Activated CD8-positive, alpha-beta T cell treated with anti-CD3 and anti-CD28 coated beads for 36 hours (primary cell): ENCODE measurements at regions not wholly inside any gene's neighbourhood (a gene's known extent, or its start where the extent isn't known, plus 50 kb on each side); places are given as distances from the start of the nearest gene placed in this dataset.

ENCODE experiments used
- ATAC-seq: fragments of 200-7000 bp; cut with Tn5 transposase; one replicate; pipeline ENCODE4 v1.10.0; 2021; ENCODE audit warnings: mild to moderate bottlenecking, moderate library complexity
- CTCF ChIA-PET: fragments of 350-600 bp; sonication (Branson Sonifier 250); formaldehyde crosslinking; loops from one replicate; lab custom pipeline; 2021; ENCODE audit warnings: antibody characterized with exemption; lab: Charles Lee
- POLR2A ChIA-PET: fragments of 350-600 bp; sonication (Branson Sonifier 250); formaldehyde crosslinking; loops from one replicate; lab custom pipeline; 2021; ENCODE audit warnings: antibody characterized with exemption; lab: Charles Lee
- DNase-seq: peaks from one replicate; pipeline ENCODE4 v3.0.0-alpha.2; 2020
- H3K27ac Mint-ChIP-seq: one replicate; pipeline ENCODE4 v1.8.0; 2021; ENCODE audit warnings: mild to moderate bottlenecking, mixed read lengths
- H3K27me3 Mint-ChIP-seq: one replicate; pipeline ENCODE4 v1.8.0; 2021; ENCODE audit warnings: mixed read lengths
- H3K36me3 Mint-ChIP-seq: one replicate; pipeline ENCODE4 v1.8.0; 2021; ENCODE audit warnings: low read depth, mixed read lengths
- H3K4me1 Mint-ChIP-seq: one replicate; pipeline ENCODE4 v1.8.0; 2021; ENCODE audit warnings: low read depth, mixed read lengths
- H3K4me3 Mint-ChIP-seq: one replicate; pipeline ENCODE4 v1.8.0; 2021; ENCODE audit warnings: mild to moderate bottlenecking, moderate library complexity, mixed read lengths
- H3K9me3 Mint-ChIP-seq: one replicate; pipeline ENCODE4 v1.8.0; 2021; ENCODE audit warnings: mixed read lengths
- CTCF ChIP-seq: fragments of 200-600 bp; IDR thresholded peaks from one replicate; pipeline ENCODE4 v1.8.0; 2022; ENCODE audit warnings: antibody characterized with exemption, mild to moderate bottlenecking
- intact Hi-C: fragments of 100-400 bp; cut with micrococcal nuclease; formaldehyde crosslinking; loops from one replicate; pipeline ENCODE4 v1.10.0; 2022

- peaks cover 4% of the 10 kb centered on the region for H3K4me1 Mint-ChIP-seq
- H3K27ac Mint-ChIP-seq = no peak overlapping the region
- no peak for DNase-seq
- intact Hi-C loops = no loop called here
- CTCF ChIA-PET = no interaction called here
- no peaks in the 10 kb centered on the region for H3K9me3 Mint-ChIP-seq
- H3K4me3 Mint-ChIP-seq = no peak overlapping the region
- no peaks in the 10 kb centered on the region for H3K36me3 Mint-ChIP-seq
- H3K27me3 Mint-ChIP-seq = peaks cover 11% of the 10 kb centered on the region
- ATAC-seq = no peak
- TF ChIP-seq CTCF = no peak
- POLR2A ChIA-PET = no interaction called here
Observed at GRCh38 chr12:41920355-41920754, 224.3 kb downstream of the GXYLT1 start.

DNA sequence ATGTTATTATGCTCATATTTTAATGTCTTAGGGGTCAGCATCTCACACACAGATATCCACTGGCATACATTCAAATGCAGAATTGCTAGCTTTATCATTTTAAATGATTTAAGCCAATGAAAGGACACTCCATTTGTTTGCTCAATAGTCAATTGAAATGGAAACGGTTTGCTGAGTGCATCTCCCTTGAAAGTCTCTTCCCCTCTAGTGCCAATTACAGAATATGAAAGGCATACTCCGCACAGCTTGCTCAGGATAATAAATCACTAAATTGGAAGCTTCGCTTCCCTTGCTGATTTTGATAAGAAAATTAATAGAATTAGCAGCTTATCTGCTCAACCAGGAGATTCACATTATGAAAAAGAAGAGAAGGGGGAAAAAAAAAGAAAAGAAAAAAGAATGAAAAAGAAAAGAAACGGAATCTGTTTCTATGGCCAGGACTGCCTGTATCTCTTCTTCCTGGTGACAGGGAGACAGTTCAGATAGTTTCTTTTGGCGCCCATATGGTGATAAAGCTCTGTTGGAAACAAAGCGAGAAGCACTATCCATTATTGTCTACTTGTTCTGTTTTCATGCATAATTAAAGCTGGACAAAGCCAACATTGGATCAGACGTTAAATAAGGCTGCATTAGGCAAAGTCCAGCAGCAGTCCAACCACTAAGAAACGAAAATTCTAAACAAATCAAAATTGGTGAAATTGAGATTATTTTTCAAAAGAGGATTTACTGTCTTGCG is 225.0 kb downstream of the GXYLT1 start:
- POLR2A ChIA-PET = no interaction called here
- peaks cover 12% of the 10 kb centered on the region for H3K27me3 Mint-ChIP-seq
- peaks cover 4% of the 10 kb centered on the region for H3K4me1 Mint-ChIP-seq
- intact Hi-C loops = no loop called here
- no peak overlapping the region for H3K27ac Mint-ChIP-seq
- CTCF ChIA-PET = interaction anchor here (1.4 kb wide), 1 partner anchor 104 kb away, joined by 4 read pairs; no protein-coding TSS in a partner anchor
- TF ChIP-seq CTCF = no peak
- DNase-seq (no peak), ATAC-seq (no peak)
- H3K4me3 Mint-ChIP-seq = no peak overlapping the region
- H3K9me3 Mint-ChIP-seq = no peaks in the 10 kb centered on the region
- H3K36me3 Mint-ChIP-seq = no peaks in the 10 kb centered on the region

- TF ChIP-seq CTCF = no peak
- H3K4me3 Mint-ChIP-seq = no peak overlapping the region
- no peak for ATAC-seq
- H3K27ac Mint-ChIP-seq = no peak overlapping the region
- no peak for DNase-seq
- peaks cover 4% of the 10 kb centered on the region for H3K4me1 Mint-ChIP-seq
- H3K36me3 Mint-ChIP-seq = no peaks in the 10 kb centered on the region
- no peaks in the 10 kb centered on the region for H3K9me3 Mint-ChIP-seq
- ChIA-PET POLR2A (no interaction called here), CTCF (interaction anchor here (1.4 kb wide), 1 partner anchor 105 kb away, joined by 4 read pairs; no protein-coding TSS in a partner anchor)
- peaks cover 12% of the 10 kb centered on the region for H3K27me3 Mint-ChIP-seq
- intact Hi-C loops = no loop called here
Observed at GRCh38 chr12:41919048-41919447, 225.6 kb downstream of the GXYLT1 start.

- no peak for ATAC-seq
- no peak overlapping the region for H3K4me3 Mint-ChIP-seq
- ChIA-PET POLR2A (interaction anchor here (0.6 kb wide), 1 partner anchor 1783 kb away, joined by 3 read pairs; no protein-coding TSS in a partner anchor), CTCF (interaction anchor here (1.4 kb wide), 1 partner anchor 106 kb away, joined by 4 read pairs; no protein-coding TSS in a partner anchor)
- H3K4me1 Mint-ChIP-seq = peaks cover 4% of the 10 kb centered on the region
- no peak for TF ChIP-seq CTCF
- peaks cover 12% of the 10 kb centered on the region for H3K27me3 Mint-ChIP-seq
- no peaks in the 10 kb centered on the region for H3K36me3 Mint-ChIP-seq
- H3K27ac Mint-ChIP-seq = no peak overlapping the region
- H3K9me3 Mint-ChIP-seq = no peaks in the 10 kb centered on the region
- DNase-seq = no peak
- intact Hi-C loops = no loop called here
Observed at GRCh38 chr12:41917938-41918341, 226.7 kb downstream of the GXYLT1 start.

GRCh38 chr12:41917181-41917580 is 227.5 kb downstream of the GXYLT1 start:
- intact Hi-C loops = no loop called here
- POLR2A ChIA-PET = no interaction called here
- no peak for TF ChIP-seq CTCF
- Mint-ChIP-seq H3K4me1 (peaks cover 4% of the 10 kb centered on the region), H3K9me3 (no peaks in the 10 kb centered on the region), H3K4me3 (no peak overlapping the region), H3K36me3 (no peaks in the 10 kb centered on the region), H3K27me3 (peaks cover 12% of the 10 kb centered on the region), H3K27ac (no peak overlapping the region)
- CTCF ChIA-PET = interaction anchor here (1.0 kb wide), 1 partner anchor 107 kb away, joined by 3 read pairs; no protein-coding TSS in a partner anchor
- DNase-seq (no peak), ATAC-seq (no peak)
